Muscle of leg (tissue), 3 donors: ENCODE measurements at regions not wholly inside any gene's neighbourhood (a gene's known extent, or its start where the extent isn't known, plus 50 kb on each side); places are given as distances from the start of the nearest gene placed in this dataset.

Experiments used
- DNase-seq: peaks from one replicate; pipeline ENCODE4 v3.0.0; 2013
- H3K27ac ChIP-seq: one replicate; pipeline ENCODE4 v1.5.1; 2013; ENCODE audit warnings: mild to moderate bottlenecking, low read length, control low read depth
- H3K27me3 ChIP-seq: one replicate; pipeline ENCODE4 v1.6.1; 2013; ENCODE audit warnings: low read length; ENCODE audit not compliant: control insufficient read depth, insufficient read depth
- H3K36me3 ChIP-seq: one replicate; pipeline ENCODE4 v1.6.1; 2013; ENCODE audit warnings: low read length; ENCODE audit not compliant: control insufficient read depth, insufficient read depth
- H3K4me1 ChIP-seq: one replicate; pipeline ENCODE4 v1.6.1; 2013; ENCODE audit warnings: low read length; ENCODE audit not compliant: control insufficient read depth, insufficient read depth
- H3K4me3 ChIP-seq: one replicate; pipeline ENCODE4 v1.5.1; 2013; ENCODE audit warnings: low read length, control low read depth
- H3K9me3 ChIP-seq: replicated peaks from 2 replicates; pipeline ENCODE4 v1.6.1; 2013; ENCODE audit warnings: low read depth, low read length; ENCODE audit not compliant: control insufficient read depth
- whole genome bisulfite sequencing: methylation state at CpG from one replicate; pipeline ENCODE4 v1.1.5; 2013; ENCODE audit warnings: missing lambda C conversion rate; ENCODE audit not compliant: insufficient coverage; 5-methylcytosine and 5-hydroxymethylcytosine counted together

DNA sequence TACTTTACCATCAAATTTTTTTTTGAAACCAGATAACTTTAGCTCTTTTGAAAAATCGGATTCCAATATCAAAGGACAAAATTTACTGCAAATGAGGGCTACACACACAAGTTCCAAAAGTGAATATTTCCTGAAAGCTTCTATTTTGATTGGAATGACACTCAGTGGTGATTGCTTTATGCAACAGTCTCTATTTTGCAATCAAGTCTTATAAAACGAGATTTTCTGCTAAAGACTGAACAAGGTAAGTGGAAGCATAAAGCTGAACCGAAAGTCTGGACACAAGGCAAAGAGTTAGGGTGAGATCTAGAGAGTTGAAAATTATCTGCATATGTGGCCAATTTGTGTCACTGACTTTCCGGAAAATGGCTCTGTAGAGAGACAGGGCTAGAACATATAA is 145.0 kb upstream of the OSR1 start:
- 85% methylated on average over 2 of the region's 4 CpGs for WGBS

DNA sequence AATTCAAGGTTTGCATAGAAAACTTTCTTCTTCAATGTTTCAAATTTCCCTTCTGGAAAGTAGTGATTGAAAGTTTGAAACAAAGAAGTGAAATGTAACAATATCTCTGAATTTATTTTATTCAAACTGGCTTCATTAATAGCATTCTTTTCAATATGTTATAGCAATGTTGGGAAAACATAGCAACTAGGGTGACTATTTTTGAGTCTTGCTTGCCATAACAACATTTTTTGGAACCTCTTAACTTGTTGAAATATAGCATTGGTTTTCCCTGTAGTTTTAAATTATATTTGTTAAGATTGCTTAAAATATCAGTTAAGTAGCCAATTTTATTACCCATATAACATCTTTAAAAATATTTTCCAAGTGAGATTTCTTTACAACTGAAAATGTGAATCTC is 141.7 kb upstream of the OSR1 start:
- DNase-seq, result peak; percentile 74
- no peaks in the 10 kb centered on the region for H3K9me3 ChIP-seq
- no peak overlapping the region for H3K27ac ChIP-seq
- no peak overlapping the region for H3K4me3 ChIP-seq
- no peaks in the 10 kb centered on the region for H3K27me3 ChIP-seq
- H3K36me3 ChIP-seq, result no peaks in the 10 kb centered on the region
- H3K4me1 ChIP-seq, result no peaks in the 10 kb centered on the region

More for the DNA sequence above, 145.0 kb upstream of the OSR1 start:
- no peaks in the 10 kb centered on the region for H3K36me3 ChIP-seq
- no peak overlapping the region for H3K27ac ChIP-seq
- no peak overlapping the region for H3K4me3 ChIP-seq
- H3K9me3 ChIP-seq, result no peaks in the 10 kb centered on the region
- DNase-seq, result no peak
- H3K27me3 ChIP-seq, result no peaks in the 10 kb centered on the region
- H3K4me1 ChIP-seq, result no peaks in the 10 kb centered on the region

GRCh38 chr2:19496646-19497045 is 138.2 kb upstream of the OSR1 start:
- no peaks in the 10 kb centered on the region for H3K27me3 ChIP-seq
- 85% methylated on average over 5 of the region's 5 CpGs for WGBS
- no peak overlapping the region for H3K27ac ChIP-seq
- no peaks in the 10 kb centered on the region for H3K36me3 ChIP-seq
- no peak overlapping the region for H3K4me3 ChIP-seq
- no peaks in the 10 kb centered on the region for H3K9me3 ChIP-seq
- no peaks in the 10 kb centered on the region for H3K4me1 ChIP-seq
- no peak for DNase-seq

- Histone ChIP-seq H3K36me3 (no peaks in the 10 kb centered on the region), H3K9me3 (no peaks in the 10 kb centered on the region), H3K4me1 (no peaks in the 10 kb centered on the region), H3K27ac (no peak overlapping the region), H3K4me3 (no peak overlapping the region), H3K27me3 (no peaks in the 10 kb centered on the region)
- WGBS, result no CpG with 5 or more reads among the region's 4 CpGs
- DNase-seq, result no peak
Observed at GRCh38 chr2:19494241-19494640, 135.8 kb upstream of the OSR1 start.

GRCh38 chr2:19491796-19492195 is 133.4 kb upstream of the OSR1 start:
- H3K4me1 ChIP-seq, result no peaks in the 10 kb centered on the region
- no peaks in the 10 kb centered on the region for H3K27me3 ChIP-seq
- no peaks in the 10 kb centered on the region for H3K9me3 ChIP-seq
- H3K36me3 ChIP-seq, result no peaks in the 10 kb centered on the region
- H3K27ac ChIP-seq, result peak overlapping the region; percentile 29
- no peak overlapping the region for H3K4me3 ChIP-seq
- no peak for DNase-seq
- 60% methylated on average over 1 of the region's 3 CpGs for WGBS

DNA sequence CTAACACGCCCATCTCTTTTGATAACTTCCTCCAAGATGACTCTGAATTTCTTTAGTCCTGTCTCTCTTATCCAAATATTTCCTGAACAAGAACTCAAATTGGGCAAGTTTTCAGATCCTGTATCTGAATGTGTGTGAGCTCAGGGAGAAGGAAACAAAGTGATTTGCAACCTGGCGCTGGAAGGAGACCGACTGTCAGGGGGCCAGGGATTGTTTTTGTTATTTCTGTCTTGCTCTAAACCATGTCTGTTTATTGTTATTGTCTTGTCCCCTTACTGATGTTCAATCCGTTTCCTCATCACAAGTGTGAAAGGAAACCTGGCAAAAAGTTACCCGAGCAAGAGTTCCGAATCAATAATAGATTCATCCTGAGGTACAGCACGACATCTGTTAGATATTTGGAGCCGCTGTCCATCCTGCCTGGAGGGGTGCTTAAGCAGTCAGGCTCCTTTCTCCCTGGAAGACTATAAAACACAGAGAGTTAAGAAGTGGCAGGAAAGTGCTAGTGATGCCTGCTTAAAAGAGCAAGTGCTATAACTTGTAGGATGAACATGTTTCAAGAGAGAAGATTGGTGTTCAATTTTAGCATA is 132.5 kb upstream of the OSR1 start:
- Histone ChIP-seq H3K4me1 (no peaks in the 10 kb centered on the region), H3K27me3 (no peaks in the 10 kb centered on the region), H3K27ac (peak overlapping the region; percentile 72), H3K36me3 (no peaks in the 10 kb centered on the region), H3K9me3 (no peaks in the 10 kb centered on the region), H3K4me3 (no peak overlapping the region)
- no CpG with 5 or more reads among the region's 8 CpGs for WGBS
- DNase-seq, result peak; percentile 83

DNA sequence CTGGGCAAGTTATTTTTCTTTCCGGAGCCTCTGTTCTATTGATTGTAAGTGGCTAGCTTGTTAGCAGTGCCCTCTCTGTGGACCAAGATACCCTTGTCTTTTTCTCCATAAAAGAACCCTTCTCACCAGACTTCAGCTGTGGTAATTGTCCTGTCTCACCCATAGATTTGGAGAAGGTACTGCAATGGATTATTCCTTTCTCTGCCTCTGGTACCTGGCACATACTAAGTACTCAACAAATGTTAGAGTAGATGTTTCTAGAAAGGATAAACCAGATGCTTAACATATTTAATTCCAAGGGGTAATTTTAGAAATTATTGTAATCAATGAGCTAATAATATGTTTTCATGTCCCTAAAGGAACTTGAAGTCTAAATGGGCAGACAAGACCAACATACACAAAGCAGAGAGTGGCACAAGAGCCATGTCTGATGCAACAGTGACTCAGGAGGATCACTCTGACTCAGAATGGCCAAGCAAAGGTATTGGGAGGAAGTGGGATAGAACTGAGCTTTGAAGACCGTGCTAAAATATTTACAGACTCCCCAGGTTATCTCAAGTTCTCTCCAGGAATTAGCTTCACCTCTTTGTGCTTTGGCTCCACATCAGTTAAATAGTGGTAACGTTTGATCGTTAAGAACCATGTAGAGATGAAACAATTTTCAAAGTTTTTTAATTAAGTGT is 129.7 kb upstream of the OSR1 start:
- Histone ChIP-seq H3K27me3 (no peaks in the 10 kb centered on the region), H3K4me3 (no peak overlapping the region), H3K9me3 (no peaks in the 10 kb centered on the region), H3K36me3 (no peaks in the 10 kb centered on the region), H3K27ac (no peak overlapping the region), H3K4me1 (no peaks in the 10 kb centered on the region)
- no CpG with 5 or more reads among the region's 4 CpGs for WGBS
- no peak for DNase-seq

DNA sequence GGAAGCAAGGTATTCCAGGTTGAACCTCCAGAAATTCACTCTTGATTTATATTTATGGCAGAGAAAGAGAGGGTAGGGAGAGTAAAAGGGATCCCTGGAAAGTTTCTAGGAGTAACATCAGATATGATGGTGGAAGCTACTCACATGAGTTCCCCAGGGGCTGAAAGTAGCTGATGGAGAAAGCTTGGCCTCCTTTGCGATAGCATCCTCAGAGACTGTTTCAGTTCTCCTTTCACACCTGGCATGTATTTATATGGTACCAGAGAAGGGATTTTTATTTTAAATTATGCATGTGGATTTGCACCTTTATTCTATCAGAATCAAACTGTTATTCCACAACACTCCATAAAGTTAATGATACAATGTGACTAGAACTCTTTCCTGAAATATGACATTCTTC is 126.3 kb upstream of the OSR1 start:
- H3K36me3 ChIP-seq, result no peaks in the 10 kb centered on the region
- no CpG with 5 or more reads among the region's 1 CpG for WGBS
- H3K4me3 ChIP-seq, result no peak overlapping the region
- DNase-seq, result no peak
- H3K27me3 ChIP-seq, result no peaks in the 10 kb centered on the region
- H3K9me3 ChIP-seq, result no peaks in the 10 kb centered on the region
- no peak overlapping the region for H3K27ac ChIP-seq
- H3K4me1 ChIP-seq, result no peaks in the 10 kb centered on the region

- Histone ChIP-seq H3K36me3 (no peaks in the 10 kb centered on the region), H3K9me3 (no peaks in the 10 kb centered on the region), H3K4me3 (no peak overlapping the region), H3K27me3 (no peaks in the 10 kb centered on the region), H3K27ac (no peak overlapping the region), H3K4me1 (no peaks in the 10 kb centered on the region)
- DNase-seq, result peak; percentile 65
- WGBS, result 45% methylated on average over 3 of the region's 5 CpGs
Observed at GRCh38 chr2:19480673-19481072, 122.2 kb upstream of the OSR1 start.

GRCh38 chr2:19479666-19480065 is 121.2 kb upstream of the OSR1 start:
- Histone ChIP-seq H3K36me3 (no peaks in the 10 kb centered on the region), H3K4me1 (no peaks in the 10 kb centered on the region), H3K4me3 (no peak overlapping the region), H3K27ac (no peak overlapping the region), H3K27me3 (no peaks in the 10 kb centered on the region), H3K9me3 (no peaks in the 10 kb centered on the region)
- peak; percentile 84 for DNase-seq
- no CpG with 5 or more reads among the region's 1 CpG for WGBS

GRCh38 chr2:19478409-19478808 is 120.0 kb upstream of the OSR1 start:
- no peak overlapping the region for H3K27ac ChIP-seq
- no peaks in the 10 kb centered on the region for H3K9me3 ChIP-seq
- no peaks in the 10 kb centered on the region for H3K27me3 ChIP-seq
- DNase-seq, result no peak
- no peak overlapping the region for H3K4me3 ChIP-seq
- WGBS, result no CpG with 5 or more reads among the region's 1 CpG
- H3K36me3 ChIP-seq, result no peaks in the 10 kb centered on the region
- H3K4me1 ChIP-seq, result peaks cover 5% of the 10 kb centered on the region
